Hepatocyte (in vitro differentiated cells): ENCODE measurements at regions not wholly inside any gene's neighbourhood (a gene's known extent, or its start where the extent isn't known, plus 50 kb on each side); places are given as distances from the start of the nearest gene placed in this dataset.

ENCODE experiments used
- CTCF ChIP-seq: fragments of 200-600 bp; sonication (generic); IDR thresholded peaks from 2 replicates; pipeline ENCODE4 v1.5.1; 2016; ENCODE audit warnings: antibody characterized with exemption, mild to moderate bottlenecking; ENCODE audit not compliant: poor library complexity
- EZH2 ChIP-seq: fragments of 200-600 bp; sonication (generic); IDR thresholded peaks from 2 replicates; pipeline ENCODE4 v1.6.1; 2016; ENCODE audit warnings: antibody characterized with exemption, mild to moderate bottlenecking, borderline replicate concordance
- EZH2phosphoT487 ChIP-seq: fragments of 200-600 bp; sonication (generic); IDR thresholded peaks from one replicate; pipeline ENCODE4 v1.6.1; 2018; ENCODE audit warnings: antibody characterized with exemption, mild to moderate bottlenecking, low read depth, moderate library complexity; ENCODE audit not compliant: unreplicated experiment, severe bottlenecking

- TF ChIP-seq EZH2phosphoT487 (no peak), CTCF (no peak), EZH2 (no peak)
Observed at GRCh38 chr4:140237616-140238350, 83.8 kb upstream of the MAML3 start.
